HEK293 (cell line): ENCODE measurements at regions not wholly inside any gene's neighbourhood (a gene's known extent, or its start where the extent isn't known, plus 50 kb on each side); places are given as distances from the start of the nearest gene placed in this dataset.

Source experiments
- CTCF ChIA-PET: fragments of 350-600 bp; formaldehyde crosslinking; extraction: SDS; loops from one replicate; lab custom pipeline; 2021; ENCODE audit warnings: antibody characterized with exemption; lab: Yijun Ruan, JAX
- POLR2A ChIA-PET: fragments of 300-600 bp; formaldehyde crosslinking; extraction: SDS; loops from one replicate; lab custom pipeline; 2020; ENCODE audit warnings: antibody characterized with exemption, inconsistent platforms; lab: Yijun Ruan, JAX
- H3K27ac ChIP-seq: fragments of 200-500 bp; sonication (Bioruptor generic); 2 replicates; pipeline ENCODE4 v1.5.1; 2014; ENCODE audit warnings: low read depth, low read length, control low read depth, inconsistent platforms; ENCODE audit errors: extremely low read depth
- H3K36me3 ChIP-seq, 2 experiments: fragments of 200-500 bp in 1 of 2; sonication (Bioruptor generic) in 1 of 2; 1 replicate in 1 of 2; 2 replicates in 1 of 2; pipeline ENCODE4 v1.5.1; 2014 to 2017; ENCODE audit warnings: inconsistent platforms in 2 of 2, low read length in 2 of 2; ENCODE audit not compliant: control insufficient read depth in 2 of 2, insufficient read depth in 1 of 2
- H3K4me1 ChIP-seq: fragments of 200-500 bp; sonication (Bioruptor generic); 2 replicates; pipeline ENCODE4 v1.5.1; 2014; ENCODE audit warnings: mild to moderate bottlenecking, low read length, inconsistent platforms; ENCODE audit not compliant: control insufficient read depth, insufficient read depth
- H3K4me3 ChIP-seq: 2 replicates; pipeline ENCODE4 v1.5.1; 2011; ENCODE audit warnings: low read depth, mild to moderate bottlenecking, control low read depth, low read length, moderate library complexity
- H3K9me3 ChIP-seq: fragments of 200-500 bp; sonication (Bioruptor generic); 2 replicates; pipeline ENCODE4 v1.5.1; 2014; ENCODE audit warnings: low read depth, low read length, inconsistent platforms; ENCODE audit not compliant: control insufficient read depth, insufficient read depth
- BCL11B ChIP-seq: fragments of 450-650 bp; formaldehyde crosslinking; IDR thresholded peaks from 2 replicates; pipeline ENCODE4 v1.5.1; 2016; ENCODE audit warnings: low read depth, missing biosample characterization, missing genetic modification characterization
- EGR2 ChIP-seq: fragments of 450-650 bp; formaldehyde crosslinking; IDR thresholded peaks from 2 replicates; pipeline ENCODE4 v1.5.1; 2016; ENCODE audit warnings: low read depth, missing biosample characterization, missing genetic modification characterization
- MZF1 ChIP-seq: fragments of 450-650 bp; formaldehyde crosslinking; IDR thresholded peaks from 2 replicates; pipeline ENCODE4 v1.5.1; 2017; ENCODE audit warnings: missing biosample characterization, missing genetic modification characterization, borderline replicate concordance
- TCF7L2 ChIP-seq: IDR thresholded peaks from 2 replicates; pipeline ENCODE4 v1.6.1; 2011; ENCODE audit warnings: low read depth, mild to moderate bottlenecking, inconsistent platforms, low read length, moderate library complexity, borderline replicate concordance
- ZBTB17 ChIP-seq: fragments of 450-650 bp; formaldehyde crosslinking; IDR thresholded peaks from 2 replicates; pipeline ENCODE4 v1.5.1; 2016; ENCODE audit warnings: missing biosample characterization, missing genetic modification characterization
- ZBTB8A ChIP-seq: fragments of 450-650 bp; formaldehyde crosslinking; IDR thresholded peaks from 2 replicates; pipeline ENCODE4 v1.5.1; 2016; ENCODE audit warnings: missing biosample characterization, missing genetic modification characterization
- ZEB2 ChIP-seq: fragments of 450-650 bp; formaldehyde crosslinking; IDR thresholded peaks from 2 replicates; pipeline ENCODE4 v1.5.1; 2016; ENCODE audit warnings: missing biosample characterization, missing genetic modification characterization
- ZIC2 ChIP-seq: fragments of 450-650 bp; formaldehyde crosslinking; IDR thresholded peaks from 2 replicates; pipeline ENCODE4 v1.5.1; 2016; ENCODE audit warnings: missing biosample characterization, missing genetic modification characterization
- ZNF169 ChIP-seq: fragments of 450-650 bp; formaldehyde crosslinking; IDR thresholded peaks from 2 replicates; pipeline ENCODE4 v1.5.1; 2016; ENCODE audit warnings: missing biosample characterization, missing genetic modification characterization
- ZNF354C ChIP-seq: fragments of 450-650 bp; formaldehyde crosslinking; IDR thresholded peaks from 2 replicates; pipeline ENCODE4 v1.5.1; 2016; ENCODE audit warnings: missing biosample characterization, missing genetic modification characterization, low read depth, borderline replicate concordance
- ZNF394 ChIP-seq: fragments of 450-650 bp; formaldehyde crosslinking; IDR thresholded peaks from 2 replicates; pipeline ENCODE4 v1.5.1; 2016; ENCODE audit warnings: missing biosample characterization, missing genetic modification characterization, mild to moderate bottlenecking, moderate library complexity, borderline replicate concordance
- ZNF423 ChIP-seq: fragments of 450-650 bp; formaldehyde crosslinking; IDR thresholded peaks from 2 replicates; pipeline ENCODE4 v1.5.1; 2016; ENCODE audit warnings: missing biosample characterization, missing genetic modification characterization
- ZNF580 ChIP-seq: fragments of 450-650 bp; formaldehyde crosslinking; IDR thresholded peaks from 2 replicates; pipeline ENCODE4 v1.5.1; 2016; ENCODE audit warnings: missing biosample characterization, missing genetic modification characterization
- ZNF610 ChIP-seq: fragments of 450-650 bp; formaldehyde crosslinking; IDR thresholded peaks from 2 replicates; pipeline ENCODE4 v1.5.1; 2016; ENCODE audit warnings: missing biosample characterization, missing genetic modification characterization, borderline replicate concordance
- ZNF623 ChIP-seq: fragments of 450-650 bp; formaldehyde crosslinking; IDR thresholded peaks from 2 replicates; pipeline ENCODE4 v1.5.1; 2016; ENCODE audit warnings: missing biosample characterization, missing genetic modification characterization
- ZNF629 ChIP-seq: fragments of 450-650 bp; formaldehyde crosslinking; IDR thresholded peaks from 2 replicates; pipeline ENCODE4 v1.5.1; 2017; ENCODE audit warnings: missing biosample characterization, missing genetic modification characterization
- ZNF792 ChIP-seq: fragments of 450-650 bp; formaldehyde crosslinking; IDR thresholded peaks from 2 replicates; pipeline ENCODE4 v1.5.1; 2016; ENCODE audit warnings: missing biosample characterization, missing genetic modification characterization
- ZNF830 ChIP-seq: fragments of 450-650 bp; IDR thresholded peaks from 2 replicates; pipeline ENCODE4 v1.5.0; 2018; ENCODE audit warnings: missing biosample characterization, missing genetic modification characterization, low read depth, mild to moderate bottlenecking, moderate library complexity
- ZSCAN16 ChIP-seq: fragments of 450-650 bp; formaldehyde crosslinking; IDR thresholded peaks from 2 replicates; pipeline ENCODE4 v1.5.1; 2016; ENCODE audit warnings: missing biosample characterization, missing genetic modification characterization
- ZSCAN5A ChIP-seq: fragments of 450-650 bp; formaldehyde crosslinking; IDR thresholded peaks from 2 replicates; pipeline ENCODE4 v1.5.1; 2016; ENCODE audit warnings: missing biosample characterization, missing genetic modification characterization
- TF ChIP-seq, protein P1 (sequence below): fragments of 450-650 bp; formaldehyde crosslinking; IDR thresholded peaks from 2 replicates; pipeline ENCODE4 v1.5.1; 2016; ENCODE audit warnings: missing biosample characterization, missing genetic modification characterization
- TF ChIP-seq, protein P2 (sequence below): fragments of 450-650 bp; formaldehyde crosslinking; IDR thresholded peaks from 2 replicates; pipeline ENCODE4 v1.5.1; 2016; ENCODE audit warnings: missing biosample characterization, missing genetic modification characterization

DNA sequence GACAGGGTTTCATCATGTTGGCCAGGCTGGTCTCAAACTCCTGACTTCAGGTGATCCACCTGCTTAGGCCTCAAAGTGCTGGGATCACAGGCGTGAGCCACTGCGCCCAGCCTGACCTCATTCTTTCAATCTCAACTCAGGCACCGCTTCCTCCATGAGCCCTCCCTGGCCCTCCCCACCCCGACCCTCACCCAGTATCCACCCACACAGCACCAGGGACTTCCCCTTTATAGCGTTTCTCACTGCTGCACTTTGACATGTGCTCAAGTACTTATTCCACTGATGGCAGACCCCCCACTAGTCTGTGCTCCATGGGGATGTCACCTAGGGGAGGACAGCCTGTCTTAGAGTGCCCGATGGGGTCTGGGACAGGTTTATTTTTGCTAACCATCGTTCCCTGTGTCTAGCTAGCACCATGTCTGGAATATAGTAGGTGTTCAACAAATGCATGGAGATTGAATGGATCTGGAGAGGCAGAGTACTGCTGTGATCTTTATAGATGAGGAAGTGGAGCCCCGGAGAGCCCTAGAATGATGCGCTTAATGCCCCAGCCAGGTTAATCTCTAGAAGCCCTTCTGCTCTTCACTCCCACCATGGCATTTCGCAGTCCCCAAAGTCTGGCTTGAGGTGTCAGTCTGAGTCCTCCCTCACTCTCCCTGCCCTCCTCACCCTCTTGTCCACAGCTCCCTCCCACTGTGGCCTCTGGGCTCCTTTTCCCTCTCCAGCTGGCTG lies 258.8 kb downstream of the RPS24 start:
- no peak overlapping the region for H3K27ac ChIP-seq
- 0 out of 2 replicates have a peak, but pooled peaks have one; percentile 5 for TF ChIP-seq EGR2 (tag by site-specific recombination)
- TF ChIP-seq ZNF423 (tag by site-specific recombination), result no peak
- TF ChIP-seq ZIC2, result peak; percentile 52
- TF ChIP-seq, all 188 proteins: peak for 2
- H3K36me3 ChIP-seq, result no peaks in the 10 kb centered on the region
- ChIA-PET POLR2A (interaction anchor here (0.7 to 1.5 kb wide), 2 partner anchors 32 to 249 kb away, joined by 5 to 7 read pairs; no protein-coding TSS in a partner anchor), CTCF (interaction anchor here (0.6 to 1.3 kb wide), 3 partner anchors 10 to 164 kb away, joined by 4 to 5 read pairs (median 5); no protein-coding TSS in a partner anchor)
- no peaks in the 10 kb centered on the region for H3K4me1 ChIP-seq
- no peak overlapping the region for H3K4me3 ChIP-seq
- H3K9me3 ChIP-seq, result no peaks in the 10 kb centered on the region

DNA sequence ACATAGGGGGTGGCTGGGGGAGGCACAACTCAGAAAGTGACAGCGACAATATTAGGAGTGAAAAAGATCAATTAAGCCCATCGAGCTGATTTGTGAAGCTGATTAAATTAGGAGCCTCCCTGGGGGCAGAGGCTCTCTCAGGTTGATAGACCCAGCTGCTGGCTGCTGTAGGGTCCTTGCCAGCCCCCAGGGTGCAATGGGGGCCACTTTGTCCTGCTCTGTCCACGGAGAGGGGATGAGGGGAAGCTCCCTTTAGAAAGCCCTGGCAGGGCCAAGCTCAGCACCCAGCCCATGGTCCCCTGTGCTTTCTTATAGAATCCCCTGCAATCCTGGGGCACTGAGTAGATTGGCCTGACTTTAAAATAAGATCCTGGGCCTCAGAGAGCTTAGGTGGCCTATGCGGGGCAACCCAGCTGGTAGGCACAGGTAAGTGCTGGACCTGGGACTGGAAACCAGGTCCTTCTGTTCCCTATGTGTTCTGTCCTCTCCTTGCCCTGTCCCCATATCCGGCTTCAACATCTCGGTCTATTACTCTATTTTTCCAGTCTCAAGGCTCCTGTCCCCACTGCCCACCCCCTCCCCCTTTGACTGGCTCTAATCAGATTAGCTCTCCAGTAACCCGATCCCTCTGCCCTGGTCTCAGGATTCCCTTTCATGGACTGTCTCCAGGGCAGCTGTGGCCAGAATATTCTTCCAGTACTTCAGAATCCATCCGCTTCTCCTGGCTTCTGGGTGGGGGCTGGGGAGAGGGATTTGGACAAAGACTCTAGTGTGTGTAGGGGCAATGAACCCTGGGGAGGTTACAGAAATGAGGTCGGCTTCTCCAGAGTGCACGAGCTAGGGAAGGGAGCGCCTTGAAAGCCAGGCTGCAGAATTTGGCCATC lies 259.6 kb downstream of the RPS24 start:
- TF ChIP-seq ZBTB8A (tag by site-specific recombination) (no peak), ZBTB17 (tag by site-specific recombination) (no peak), MZF1 (tag by site-specific recombination) (no peak), ZNF580 (no peak), ZNF792 (no peak), ZNF623 (tag by site-specific recombination) (no peak)
- no peak overlapping the region for H3K27ac ChIP-seq
- no peaks in the 10 kb centered on the region for H3K36me3 ChIP-seq
- no peak overlapping the region for H3K4me3 ChIP-seq
- no peaks in the 10 kb centered on the region for H3K9me3 ChIP-seq
- ChIA-PET POLR2A (interaction anchor here (0.9 to 1.5 kb wide), 3 partner anchors 9 to 33 kb away, joined by 3 to 7 read pairs (median 3); no protein-coding TSS in a partner anchor), CTCF (interaction anchor here (0.5 to 1.3 kb wide), 4 partner anchors 9 to 389 kb away, joined by 3 to 5 read pairs (median 4); no protein-coding TSS in a partner anchor)
- H3K4me1 ChIP-seq, result no peaks in the 10 kb centered on the region

DNA sequence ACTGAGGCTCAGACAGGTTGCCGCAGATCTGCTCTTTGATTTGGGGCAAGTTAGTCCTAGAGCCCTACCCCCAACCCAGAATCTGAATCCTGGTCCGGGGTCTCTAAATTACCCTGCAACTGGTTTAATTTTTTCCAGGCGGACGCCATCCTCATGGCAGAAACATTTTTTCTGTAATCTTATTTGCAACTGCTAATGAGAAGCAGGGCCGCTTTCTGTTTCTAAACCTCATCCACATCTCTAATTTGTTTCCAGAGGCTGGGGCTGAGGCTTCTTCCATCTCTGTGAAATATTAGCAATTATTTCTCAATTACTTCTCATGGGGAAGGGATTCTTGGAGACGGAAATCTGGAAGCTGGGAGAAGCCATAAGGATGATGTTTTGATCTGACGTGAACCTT lies 261.6 kb downstream of the RPS24 start:
- Histone ChIP-seq H3K9me3 (no peaks in the 10 kb centered on the region), H3K4me3 (no peak overlapping the region), H3K36me3 (no peaks in the 10 kb centered on the region), H3K4me1 (no peaks in the 10 kb centered on the region), H3K27ac (no peak overlapping the region)
- ChIA-PET POLR2A (no interaction called here), CTCF (interaction anchor here (0.6 kb wide), 1 partner anchor 128 kb away, joined by 3 read pairs; no protein-coding TSS in a partner anchor)
- TF ChIP-seq ZNF394 (tag by site-specific recombination), result no peak
- no peak for TF ChIP-seq ZNF610
- no peak for TF ChIP-seq TCF7L2
- TF ChIP-seq, protein P1, sequence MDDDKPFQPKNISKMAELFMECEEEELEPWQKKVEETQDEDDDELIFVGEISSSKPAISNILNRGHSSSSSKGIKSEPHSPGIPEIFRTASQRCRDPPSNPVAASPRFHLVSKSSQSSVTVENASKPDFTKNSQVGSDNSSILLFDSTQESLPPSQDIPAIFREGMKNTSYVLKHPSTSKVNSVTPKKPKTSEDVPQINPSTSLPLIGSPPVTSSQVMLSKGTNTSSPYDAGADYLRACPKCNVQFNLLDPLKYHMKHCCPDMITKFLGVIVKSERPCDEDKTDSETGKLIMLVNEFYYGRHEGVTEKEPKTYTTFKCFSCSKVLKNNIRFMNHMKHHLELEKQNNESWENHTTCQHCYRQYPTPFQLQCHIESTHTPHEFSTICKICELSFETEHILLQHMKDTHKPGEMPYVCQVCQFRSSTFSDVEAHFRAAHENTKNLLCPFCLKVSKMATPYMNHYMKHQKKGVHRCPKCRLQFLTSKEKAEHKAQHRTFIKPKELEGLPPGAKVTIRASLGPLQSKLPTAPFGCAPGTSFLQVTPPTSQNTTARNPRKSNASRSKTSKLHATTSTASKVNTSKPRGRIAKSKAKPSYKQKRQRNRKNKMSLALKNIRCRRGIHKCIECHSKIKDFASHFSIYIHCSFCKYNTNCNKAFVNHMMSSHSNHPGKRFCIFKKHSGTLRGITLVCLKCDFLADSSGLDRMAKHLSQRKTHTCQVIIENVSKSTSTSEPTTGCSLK (tag by site-specific recombination), result no peak
- TF ChIP-seq ZSCAN5A (tag by site-specific recombination), result no peak
- no peak for TF ChIP-seq ZNF169 (tag by site-specific recombination)
- TF ChIP-seq BCL11B (tag by site-specific recombination), result no peak
- TF ChIP-seq ZNF354C (tag by site-specific recombination), result no peak
- TF ChIP-seq ZNF830 (tag by site-specific recombination), result no peak
- TF ChIP-seq ZEB2 (tag by site-specific recombination), result no peak
- TF ChIP-seq ZNF629 (tag by site-specific recombination), result no peak
- no peak for TF ChIP-seq ZSCAN16 (tag by site-specific recombination)
- TF ChIP-seq, protein P2, sequence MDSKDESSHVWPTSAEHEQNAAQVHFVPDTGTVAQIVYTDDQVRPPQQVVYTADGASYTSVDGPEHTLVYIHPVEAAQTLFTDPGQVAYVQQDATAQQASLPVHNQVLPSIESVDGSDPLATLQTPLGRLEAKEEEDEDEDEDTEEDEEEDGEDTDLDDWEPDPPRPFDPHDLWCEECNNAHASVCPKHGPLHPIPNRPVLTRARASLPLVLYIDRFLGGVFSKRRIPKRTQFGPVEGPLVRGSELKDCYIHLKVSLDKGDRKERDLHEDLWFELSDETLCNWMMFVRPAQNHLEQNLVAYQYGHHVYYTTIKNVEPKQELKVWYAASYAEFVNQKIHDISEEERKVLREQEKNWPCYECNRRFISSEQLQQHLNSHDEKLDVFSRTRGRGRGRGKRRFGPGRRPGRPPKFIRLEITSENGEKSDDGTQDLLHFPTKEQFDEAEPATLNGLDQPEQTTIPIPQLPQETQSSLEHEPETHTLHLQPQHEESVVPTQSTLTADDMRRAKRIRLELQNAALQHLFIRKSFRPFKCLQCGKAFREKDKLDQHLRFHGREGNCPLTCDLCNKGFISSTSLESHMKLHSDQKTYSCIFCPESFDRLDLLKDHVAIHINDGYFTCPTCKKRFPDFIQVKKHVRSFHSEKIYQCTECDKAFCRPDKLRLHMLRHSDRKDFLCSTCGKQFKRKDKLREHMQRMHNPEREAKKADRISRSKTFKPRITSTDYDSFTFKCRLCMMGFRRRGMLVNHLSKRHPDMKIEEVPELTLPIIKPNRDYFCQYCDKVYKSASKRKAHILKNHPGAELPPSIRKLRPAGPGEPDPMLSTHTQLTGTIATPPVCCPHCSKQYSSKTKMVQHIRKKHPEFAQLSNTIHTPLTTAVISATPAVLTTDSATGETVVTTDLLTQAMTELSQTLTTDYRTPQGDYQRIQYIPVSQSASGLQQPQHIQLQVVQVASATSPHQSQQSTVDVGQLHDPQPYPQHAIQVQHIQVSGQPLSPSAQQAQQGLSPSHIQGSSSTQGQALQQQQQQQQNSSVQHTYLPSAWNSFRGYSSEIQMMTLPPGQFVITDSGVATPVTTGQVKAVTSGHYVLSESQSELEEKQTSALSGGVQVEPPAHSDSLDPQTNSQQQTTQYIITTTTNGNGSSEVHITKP (tag by site-specific recombination), result no peak
